A549 (cell line): ENCODE measurements at regions not wholly inside any gene's neighbourhood (a gene's known extent, or its start where the extent isn't known, plus 50 kb on each side); places are given as distances from the start of the nearest gene placed in this dataset.

ENCODE experiments used
- JUNB ChIP-seq: fragments of >200 bp; sonication (Bioruptor Twin); formaldehyde crosslinking; IDR thresholded peaks from 2 replicates; pipeline ENCODE4 v1.6.1; 2016
- TP53 ChIP-seq: fragments of 250-450 bp; sonication (Bioruptor Pico); IDR thresholded peaks from 2 replicates; pipeline ENCODE4 v1.5.0; 2021; ENCODE audit warnings: mild to moderate bottlenecking, moderate library complexity
- TF ChIP-seq, protein P1 (sequence below): fragments of >200 bp; sonication (Bioruptor Twin); formaldehyde crosslinking; IDR thresholded peaks from 3 replicates; pipeline ENCODE4 v1.5.1; 2016
- TF ChIP-seq, protein P2 (sequence below): IDR thresholded peaks from 2 replicates; pipeline ENCODE4 v1.6.1; 2012; ENCODE audit warnings: low read depth, borderline replicate concordance

DNA sequence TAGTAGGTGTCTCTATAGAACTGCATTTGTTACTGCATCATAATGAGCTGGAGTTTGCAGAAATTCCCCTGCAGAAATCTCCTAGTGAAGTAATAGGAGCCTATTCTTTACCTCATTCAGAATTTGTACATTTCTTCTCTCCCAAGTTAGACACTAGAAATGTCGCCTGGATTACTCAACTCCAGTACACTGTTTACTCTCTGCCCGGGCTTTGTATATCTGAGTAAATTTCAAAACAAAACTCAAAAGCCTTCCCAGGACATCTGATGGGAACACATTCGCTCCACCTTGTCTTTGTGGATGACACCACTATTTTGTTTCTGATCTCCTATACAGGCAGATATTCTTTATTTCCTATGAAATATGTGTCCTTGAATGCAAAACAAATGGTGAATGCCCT is 76.8 kb downstream of the POU3F3 start:
- TF ChIP-seq, protein P1, sequence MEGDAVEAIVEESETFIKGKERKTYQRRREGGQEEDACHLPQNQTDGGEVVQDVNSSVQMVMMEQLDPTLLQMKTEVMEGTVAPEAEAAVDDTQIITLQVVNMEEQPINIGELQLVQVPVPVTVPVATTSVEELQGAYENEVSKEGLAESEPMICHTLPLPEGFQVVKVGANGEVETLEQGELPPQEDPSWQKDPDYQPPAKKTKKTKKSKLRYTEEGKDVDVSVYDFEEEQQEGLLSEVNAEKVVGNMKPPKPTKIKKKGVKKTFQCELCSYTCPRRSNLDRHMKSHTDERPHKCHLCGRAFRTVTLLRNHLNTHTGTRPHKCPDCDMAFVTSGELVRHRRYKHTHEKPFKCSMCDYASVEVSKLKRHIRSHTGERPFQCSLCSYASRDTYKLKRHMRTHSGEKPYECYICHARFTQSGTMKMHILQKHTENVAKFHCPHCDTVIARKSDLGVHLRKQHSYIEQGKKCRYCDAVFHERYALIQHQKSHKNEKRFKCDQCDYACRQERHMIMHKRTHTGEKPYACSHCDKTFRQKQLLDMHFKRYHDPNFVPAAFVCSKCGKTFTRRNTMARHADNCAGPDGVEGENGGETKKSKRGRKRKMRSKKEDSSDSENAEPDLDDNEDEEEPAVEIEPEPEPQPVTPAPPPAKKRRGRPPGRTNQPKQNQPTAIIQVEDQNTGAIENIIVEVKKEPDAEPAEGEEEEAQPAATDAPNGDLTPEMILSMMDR = no peak
- no peak for TF ChIP-seq JUNB
- no peak for TF ChIP-seq TP53 (CRISPR knock-in tag)
- TF ChIP-seq, protein P2, sequence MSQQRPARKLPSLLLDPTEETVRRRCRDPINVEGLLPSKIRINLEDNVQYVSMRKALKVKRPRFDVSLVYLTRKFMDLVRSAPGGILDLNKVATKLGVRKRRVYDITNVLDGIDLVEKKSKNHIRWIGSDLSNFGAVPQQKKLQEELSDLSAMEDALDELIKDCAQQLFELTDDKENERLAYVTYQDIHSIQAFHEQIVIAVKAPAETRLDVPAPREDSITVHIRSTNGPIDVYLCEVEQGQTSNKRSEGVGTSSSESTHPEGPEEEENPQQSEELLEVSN = no peak
